ENCODE measurements at regions not wholly inside any gene's neighbourhood (a gene's known extent, or its start where the extent isn't known, plus 50 kb on each side); places are given as distances from the start of the nearest gene placed in this dataset.

GRCh38 chr2:57902578-57902977 lies 144.0 kb upstream of the VRK2 start:
- TF ChIP-seq, protein P1, sequence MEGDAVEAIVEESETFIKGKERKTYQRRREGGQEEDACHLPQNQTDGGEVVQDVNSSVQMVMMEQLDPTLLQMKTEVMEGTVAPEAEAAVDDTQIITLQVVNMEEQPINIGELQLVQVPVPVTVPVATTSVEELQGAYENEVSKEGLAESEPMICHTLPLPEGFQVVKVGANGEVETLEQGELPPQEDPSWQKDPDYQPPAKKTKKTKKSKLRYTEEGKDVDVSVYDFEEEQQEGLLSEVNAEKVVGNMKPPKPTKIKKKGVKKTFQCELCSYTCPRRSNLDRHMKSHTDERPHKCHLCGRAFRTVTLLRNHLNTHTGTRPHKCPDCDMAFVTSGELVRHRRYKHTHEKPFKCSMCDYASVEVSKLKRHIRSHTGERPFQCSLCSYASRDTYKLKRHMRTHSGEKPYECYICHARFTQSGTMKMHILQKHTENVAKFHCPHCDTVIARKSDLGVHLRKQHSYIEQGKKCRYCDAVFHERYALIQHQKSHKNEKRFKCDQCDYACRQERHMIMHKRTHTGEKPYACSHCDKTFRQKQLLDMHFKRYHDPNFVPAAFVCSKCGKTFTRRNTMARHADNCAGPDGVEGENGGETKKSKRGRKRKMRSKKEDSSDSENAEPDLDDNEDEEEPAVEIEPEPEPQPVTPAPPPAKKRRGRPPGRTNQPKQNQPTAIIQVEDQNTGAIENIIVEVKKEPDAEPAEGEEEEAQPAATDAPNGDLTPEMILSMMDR (IDR thresholded peaks at IDR 0.05; ENCODE audit: extremely low read depth in 1 of 2, insufficient read depth in 1 of 2, low read depth in 1 of 2, low read length in 2 of 2) = no peak
- TF ChIP-seq POLR2A (IDR thresholded peaks at IDR 0.05; ENCODE audit: low read depth, low read length) (no peak), POLR2AphosphoS5 (IDR thresholded peaks at IDR 0.05; ENCODE audit: insufficient read depth, low read depth, low read length) (no peak), EZH2 (IDR thresholded peaks at IDR 0.05; ENCODE audit: borderline replicate concordance, low read depth, low read length, severe bottlenecking) (no peak), MAX (IDR thresholded peaks at IDR 0.05; ENCODE audit: insufficient read depth, insufficient read length) (no peak)

Data from endothelial cell of umbilical vein (primary cell).